WTC11 (cell line): ENCODE measurements at regions not wholly inside any gene's neighbourhood (a gene's known extent, or its start where the extent isn't known, plus 50 kb on each side); places are given as distances from the start of the nearest gene placed in this dataset.

Experiments used
- ATAC-seq: fragments of 200-7000 bp; cut with Tn5 transposase; 2 replicates; pipeline ENCODE4 v1.10.0; 2021; ENCODE audit warnings: mild to moderate bottlenecking, moderate library complexity
- CTCF ChIA-PET: fragments of 300-600 bp; sonication (Branson Sonifier 250); formaldehyde crosslinking; loops from one replicate; lab custom pipeline; 2021; ENCODE audit warnings: antibody characterized with exemption; lab: Charles Lee
- POLR2A ChIA-PET: fragments of 350-600 bp; sonication (Branson Sonifier 250); formaldehyde crosslinking; loops from one replicate; lab custom pipeline; 2021; ENCODE audit warnings: antibody characterized with exemption; lab: Charles Lee
- DNase-seq: peaks from one replicate; pipeline ENCODE4 v3.0.0; 2021; ENCODE audit warnings: low spot score
- H3K27ac Mint-ChIP-seq: 2 replicates; pipeline ENCODE4 v1.8.0; 2021; ENCODE audit warnings: mixed read lengths
- H3K27me3 Mint-ChIP-seq: 2 replicates; pipeline ENCODE4 v1.8.0; 2021; ENCODE audit warnings: low read depth, mild to moderate bottlenecking, moderate library complexity, mixed read lengths
- H3K36me3 Mint-ChIP-seq: 2 replicates; pipeline ENCODE4 v1.8.0; 2021; ENCODE audit warnings: mixed read lengths
- H3K4me1 Mint-ChIP-seq: 2 replicates; pipeline ENCODE4 v1.8.0; 2022; ENCODE audit warnings: mixed read lengths
- H3K4me3 Mint-ChIP-seq: 2 replicates; pipeline ENCODE4 v1.8.0; 2021; ENCODE audit warnings: mild to moderate bottlenecking, moderate library complexity, mixed read lengths
- H3K9me3 Mint-ChIP-seq: 2 replicates; pipeline ENCODE4 v1.8.0; 2021; ENCODE audit warnings: mixed read lengths
- CBFB ChIP-seq: sonication (generic); formaldehyde crosslinking; IDR thresholded peaks from 2 replicates; pipeline ENCODE4 v1.8.1; 2022; ENCODE audit warnings: mild to moderate bottlenecking, low read depth, missing genetic modification reagents
- JUN ChIP-seq: sonication (generic); formaldehyde crosslinking; IDR thresholded peaks from 2 replicates; pipeline ENCODE4 v1.8.0; 2023; ENCODE audit warnings: mild to moderate bottlenecking, missing genetic modification reagents
- NFYB ChIP-seq: sonication (generic); formaldehyde crosslinking; conservative IDR thresholded peaks from 2 replicates; pipeline ENCODE4 v1.8.0; 2022; ENCODE audit warnings: low read depth, missing genetic modification reagents
- PRRX2 ChIP-seq: fragments of 250-450 bp; sonication (Bioruptor Pico); IDR thresholded peaks from 2 replicates; pipeline ENCODE4 v1.8.0; 2021; ENCODE audit warnings: mild to moderate bottlenecking
- SMAD3 ChIP-seq: sonication (generic); formaldehyde crosslinking; IDR thresholded peaks from 2 replicates; pipeline ENCODE4 v1.8.0; 2022; ENCODE audit warnings: missing genetic modification reagents, mild to moderate bottlenecking, borderline replicate concordance
- SOX15 ChIP-seq: fragments of 250-450 bp; sonication (Bioruptor Pico); IDR thresholded peaks from 2 replicates; pipeline ENCODE4 v1.9.0; 2021; ENCODE audit warnings: mild to moderate bottlenecking
- TEAD1 ChIP-seq: sonication (generic); formaldehyde crosslinking; IDR thresholded peaks from 2 replicates; pipeline ENCODE4 v1.8.0; 2022; ENCODE audit warnings: mild to moderate bottlenecking, missing genetic modification reagents
- TP53 ChIP-seq: sonication (generic); formaldehyde crosslinking; IDR thresholded peaks from 2 replicates; pipeline ENCODE4 v1.8.1; 2023; ENCODE audit warnings: mild to moderate bottlenecking, missing genetic modification reagents
- ZNF263 ChIP-seq: sonication (generic); formaldehyde crosslinking; IDR thresholded peaks from 2 replicates; pipeline ENCODE4 v1.8.1; 2022; ENCODE audit warnings: low read depth, mild to moderate bottlenecking, moderate library complexity, missing genetic modification reagents
- TF ChIP-seq, protein P1 (sequence below): fragments of 250-450 bp; sonication (Bioruptor Pico); IDR thresholded peaks from 2 replicates; pipeline ENCODE4 v1.8.0; 2021; ENCODE audit warnings: mild to moderate bottlenecking
- TF ChIP-seq, protein P2 (sequence below): sonication (generic); formaldehyde crosslinking; conservative IDR thresholded peaks from 2 replicates; pipeline ENCODE4 v1.8.1; 2023; ENCODE audit warnings: mild to moderate bottlenecking, low read depth, missing genetic modification reagents, moderate library complexity
- TF ChIP-seq, protein P3 (sequence below): sonication (generic); formaldehyde crosslinking; IDR thresholded peaks from 2 replicates; pipeline ENCODE4 v1.8.0; 2023; ENCODE audit warnings: missing genetic modification reagents, mild to moderate bottlenecking, borderline replicate concordance
- TF ChIP-seq, protein P4 (sequence below): sonication (generic); formaldehyde crosslinking; IDR thresholded peaks from 2 replicates; pipeline ENCODE4 v1.8.1; 2022; ENCODE audit warnings: mild to moderate bottlenecking, missing genetic modification reagents, moderate library complexity, borderline replicate concordance
- TF ChIP-seq, protein P5 (sequence below): fragments of 250-450 bp; sonication (Bioruptor Pico); IDR thresholded peaks from 2 replicates; pipeline ENCODE4 v1.9.0; 2021; ENCODE audit warnings: mild to moderate bottlenecking
- TF ChIP-seq, protein P6 (sequence below): sonication (generic); formaldehyde crosslinking; IDR thresholded peaks from 2 replicates; pipeline ENCODE4 v1.8.1; 2022; ENCODE audit warnings: missing genetic modification reagents, borderline replicate concordance
- TF ChIP-seq, protein P7 (sequence below): fragments of 250-450 bp; sonication (Bioruptor Pico); conservative IDR thresholded peaks from 2 replicates; pipeline ENCODE4 v1.9.0; 2021; ENCODE audit warnings: mild to moderate bottlenecking

DNA sequence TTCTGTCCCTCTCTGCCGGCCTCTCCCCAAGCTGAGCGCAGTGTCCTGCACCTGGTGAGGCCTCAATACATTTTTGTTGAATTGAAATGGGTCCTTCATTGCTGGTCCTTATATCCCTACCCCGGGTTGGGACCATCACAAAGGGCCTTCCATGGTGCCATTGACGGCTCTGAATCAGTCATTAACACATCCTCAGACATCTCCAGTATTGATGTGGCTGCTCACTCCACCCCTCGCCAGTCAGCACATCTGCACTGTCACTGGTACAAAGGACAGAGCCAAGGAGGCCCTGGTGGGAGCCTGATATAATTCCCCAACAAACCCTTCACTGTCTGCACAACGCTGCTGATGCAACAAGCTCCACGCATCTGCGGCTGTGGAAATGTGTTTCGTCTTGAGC lies 191.6 kb upstream of the TOPAZ1 start:
- no peaks in the 10 kb centered on the region; the same call in 1 of the 2 replicates for H3K27me3 Mint-ChIP-seq
- DNase-seq (no peak), ATAC-seq (no peak)
- CTCF ChIA-PET = interaction anchor here (0.7 to 1.5 kb wide), 2 partner anchors 64 to 194 kb away, joined by 3 to 6 read pairs; no protein-coding TSS in a partner anchor
- H3K9me3 Mint-ChIP-seq = 0 out of 2 replicates have a peak, but pooled peaks cover 6% of the 10 kb centered on the region
- peaks cover 25% of the 10 kb centered on the region for H3K4me1 Mint-ChIP-seq
- no peak overlapping the region for H3K27ac Mint-ChIP-seq
- POLR2A ChIA-PET = no interaction called here
- TF ChIP-seq PRRX2 (no peak), CBFB (CRISPR knock-in tag) (no peak), SMAD3 (CRISPR knock-in tag) (no peak), NFYB (CRISPR knock-in tag) (no peak), TEAD1 (no peak), ZNF263 (CRISPR knock-in tag) (no peak), JUN (CRISPR knock-in tag) (no peak), SOX15 (CRISPR knock-in tag) (no peak), TP53 (CRISPR knock-in tag) (no peak)
- TF ChIP-seq, protein P1, sequence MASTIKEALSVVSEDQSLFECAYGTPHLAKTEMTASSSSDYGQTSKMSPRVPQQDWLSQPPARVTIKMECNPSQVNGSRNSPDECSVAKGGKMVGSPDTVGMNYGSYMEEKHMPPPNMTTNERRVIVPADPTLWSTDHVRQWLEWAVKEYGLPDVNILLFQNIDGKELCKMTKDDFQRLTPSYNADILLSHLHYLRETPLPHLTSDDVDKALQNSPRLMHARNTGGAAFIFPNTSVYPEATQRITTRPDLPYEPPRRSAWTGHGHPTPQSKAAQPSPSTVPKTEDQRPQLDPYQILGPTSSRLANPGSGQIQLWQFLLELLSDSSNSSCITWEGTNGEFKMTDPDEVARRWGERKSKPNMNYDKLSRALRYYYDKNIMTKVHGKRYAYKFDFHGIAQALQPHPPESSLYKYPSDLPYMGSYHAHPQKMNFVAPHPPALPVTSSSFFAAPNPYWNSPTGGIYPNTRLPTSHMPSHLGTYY = no peak
- TF ChIP-seq, protein P2, sequence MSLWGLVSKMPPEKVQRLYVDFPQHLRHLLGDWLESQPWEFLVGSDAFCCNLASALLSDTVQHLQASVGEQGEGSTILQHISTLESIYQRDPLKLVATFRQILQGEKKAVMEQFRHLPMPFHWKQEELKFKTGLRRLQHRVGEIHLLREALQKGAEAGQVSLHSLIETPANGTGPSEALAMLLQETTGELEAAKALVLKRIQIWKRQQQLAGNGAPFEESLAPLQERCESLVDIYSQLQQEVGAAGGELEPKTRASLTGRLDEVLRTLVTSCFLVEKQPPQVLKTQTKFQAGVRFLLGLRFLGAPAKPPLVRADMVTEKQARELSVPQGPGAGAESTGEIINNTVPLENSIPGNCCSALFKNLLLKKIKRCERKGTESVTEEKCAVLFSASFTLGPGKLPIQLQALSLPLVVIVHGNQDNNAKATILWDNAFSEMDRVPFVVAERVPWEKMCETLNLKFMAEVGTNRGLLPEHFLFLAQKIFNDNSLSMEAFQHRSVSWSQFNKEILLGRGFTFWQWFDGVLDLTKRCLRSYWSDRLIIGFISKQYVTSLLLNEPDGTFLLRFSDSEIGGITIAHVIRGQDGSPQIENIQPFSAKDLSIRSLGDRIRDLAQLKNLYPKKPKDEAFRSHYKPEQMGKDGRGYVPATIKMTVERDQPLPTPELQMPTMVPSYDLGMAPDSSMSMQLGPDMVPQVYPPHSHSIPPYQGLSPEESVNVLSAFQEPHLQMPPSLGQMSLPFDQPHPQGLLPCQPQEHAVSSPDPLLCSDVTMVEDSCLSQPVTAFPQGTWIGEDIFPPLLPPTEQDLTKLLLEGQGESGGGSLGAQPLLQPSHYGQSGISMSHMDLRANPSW (CRISPR knock-in tag) = no peak
- TF ChIP-seq, protein P3, sequence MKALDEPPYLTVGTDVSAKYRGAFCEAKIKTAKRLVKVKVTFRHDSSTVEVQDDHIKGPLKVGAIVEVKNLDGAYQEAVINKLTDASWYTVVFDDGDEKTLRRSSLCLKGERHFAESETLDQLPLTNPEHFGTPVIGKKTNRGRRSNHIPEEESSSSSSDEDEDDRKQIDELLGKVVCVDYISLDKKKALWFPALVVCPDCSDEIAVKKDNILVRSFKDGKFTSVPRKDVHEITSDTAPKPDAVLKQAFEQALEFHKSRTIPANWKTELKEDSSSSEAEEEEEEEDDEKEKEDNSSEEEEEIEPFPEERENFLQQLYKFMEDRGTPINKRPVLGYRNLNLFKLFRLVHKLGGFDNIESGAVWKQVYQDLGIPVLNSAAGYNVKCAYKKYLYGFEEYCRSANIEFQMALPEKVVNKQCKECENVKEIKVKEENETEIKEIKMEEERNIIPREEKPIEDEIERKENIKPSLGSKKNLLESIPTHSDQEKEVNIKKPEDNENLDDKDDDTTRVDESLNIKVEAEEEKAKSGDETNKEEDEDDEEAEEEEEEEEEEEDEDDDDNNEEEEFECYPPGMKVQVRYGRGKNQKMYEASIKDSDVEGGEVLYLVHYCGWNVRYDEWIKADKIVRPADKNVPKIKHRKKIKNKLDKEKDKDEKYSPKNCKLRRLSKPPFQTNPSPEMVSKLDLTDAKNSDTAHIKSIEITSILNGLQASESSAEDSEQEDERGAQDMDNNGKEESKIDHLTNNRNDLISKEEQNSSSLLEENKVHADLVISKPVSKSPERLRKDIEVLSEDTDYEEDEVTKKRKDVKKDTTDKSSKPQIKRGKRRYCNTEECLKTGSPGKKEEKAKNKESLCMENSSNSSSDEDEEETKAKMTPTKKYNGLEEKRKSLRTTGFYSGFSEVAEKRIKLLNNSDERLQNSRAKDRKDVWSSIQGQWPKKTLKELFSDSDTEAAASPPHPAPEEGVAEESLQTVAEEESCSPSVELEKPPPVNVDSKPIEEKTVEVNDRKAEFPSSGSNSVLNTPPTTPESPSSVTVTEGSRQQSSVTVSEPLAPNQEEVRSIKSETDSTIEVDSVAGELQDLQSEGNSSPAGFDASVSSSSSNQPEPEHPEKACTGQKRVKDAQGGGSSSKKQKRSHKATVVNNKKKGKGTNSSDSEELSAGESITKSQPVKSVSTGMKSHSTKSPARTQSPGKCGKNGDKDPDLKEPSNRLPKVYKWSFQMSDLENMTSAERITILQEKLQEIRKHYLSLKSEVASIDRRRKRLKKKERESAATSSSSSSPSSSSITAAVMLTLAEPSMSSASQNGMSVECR = no peak
- TF ChIP-seq, protein P4, sequence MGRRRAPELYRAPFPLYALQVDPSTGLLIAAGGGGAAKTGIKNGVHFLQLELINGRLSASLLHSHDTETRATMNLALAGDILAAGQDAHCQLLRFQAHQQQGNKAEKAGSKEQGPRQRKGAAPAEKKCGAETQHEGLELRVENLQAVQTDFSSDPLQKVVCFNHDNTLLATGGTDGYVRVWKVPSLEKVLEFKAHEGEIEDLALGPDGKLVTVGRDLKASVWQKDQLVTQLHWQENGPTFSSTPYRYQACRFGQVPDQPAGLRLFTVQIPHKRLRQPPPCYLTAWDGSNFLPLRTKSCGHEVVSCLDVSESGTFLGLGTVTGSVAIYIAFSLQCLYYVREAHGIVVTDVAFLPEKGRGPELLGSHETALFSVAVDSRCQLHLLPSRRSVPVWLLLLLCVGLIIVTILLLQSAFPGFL (CRISPR knock-in tag) = no peak
- TF ChIP-seq, protein P5, sequence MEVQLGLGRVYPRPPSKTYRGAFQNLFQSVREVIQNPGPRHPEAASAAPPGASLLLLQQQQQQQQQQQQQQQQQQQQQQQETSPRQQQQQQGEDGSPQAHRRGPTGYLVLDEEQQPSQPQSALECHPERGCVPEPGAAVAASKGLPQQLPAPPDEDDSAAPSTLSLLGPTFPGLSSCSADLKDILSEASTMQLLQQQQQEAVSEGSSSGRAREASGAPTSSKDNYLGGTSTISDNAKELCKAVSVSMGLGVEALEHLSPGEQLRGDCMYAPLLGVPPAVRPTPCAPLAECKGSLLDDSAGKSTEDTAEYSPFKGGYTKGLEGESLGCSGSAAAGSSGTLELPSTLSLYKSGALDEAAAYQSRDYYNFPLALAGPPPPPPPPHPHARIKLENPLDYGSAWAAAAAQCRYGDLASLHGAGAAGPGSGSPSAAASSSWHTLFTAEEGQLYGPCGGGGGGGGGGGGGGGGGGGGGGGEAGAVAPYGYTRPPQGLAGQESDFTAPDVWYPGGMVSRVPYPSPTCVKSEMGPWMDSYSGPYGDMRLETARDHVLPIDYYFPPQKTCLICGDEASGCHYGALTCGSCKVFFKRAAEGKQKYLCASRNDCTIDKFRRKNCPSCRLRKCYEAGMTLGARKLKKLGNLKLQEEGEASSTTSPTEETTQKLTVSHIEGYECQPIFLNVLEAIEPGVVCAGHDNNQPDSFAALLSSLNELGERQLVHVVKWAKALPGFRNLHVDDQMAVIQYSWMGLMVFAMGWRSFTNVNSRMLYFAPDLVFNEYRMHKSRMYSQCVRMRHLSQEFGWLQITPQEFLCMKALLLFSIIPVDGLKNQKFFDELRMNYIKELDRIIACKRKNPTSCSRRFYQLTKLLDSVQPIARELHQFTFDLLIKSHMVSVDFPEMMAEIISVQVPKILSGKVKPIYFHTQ (CRISPR knock-in tag) = no peak
- TF ChIP-seq, protein P6, sequence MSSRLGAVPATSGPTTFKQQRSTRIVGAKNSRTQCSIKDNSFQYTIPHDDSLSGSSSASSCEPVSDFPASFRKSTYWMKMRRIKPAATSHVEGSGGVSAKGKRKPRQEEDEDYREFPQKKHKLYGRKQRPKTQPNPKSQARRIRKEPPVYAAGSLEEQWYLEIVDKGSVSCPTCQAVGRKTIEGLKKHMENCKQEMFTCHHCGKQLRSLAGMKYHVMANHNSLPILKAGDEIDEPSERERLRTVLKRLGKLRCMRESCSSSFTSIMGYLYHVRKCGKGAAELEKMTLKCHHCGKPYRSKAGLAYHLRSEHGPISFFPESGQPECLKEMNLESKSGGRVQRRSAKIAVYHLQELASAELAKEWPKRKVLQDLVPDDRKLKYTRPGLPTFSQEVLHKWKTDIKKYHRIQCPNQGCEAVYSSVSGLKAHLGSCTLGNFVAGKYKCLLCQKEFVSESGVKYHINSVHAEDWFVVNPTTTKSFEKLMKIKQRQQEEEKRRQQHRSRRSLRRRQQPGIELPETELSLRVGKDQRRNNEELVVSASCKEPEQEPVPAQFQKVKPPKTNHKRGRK (CRISPR knock-in tag) = no peak
- TF ChIP-seq, protein P7, sequence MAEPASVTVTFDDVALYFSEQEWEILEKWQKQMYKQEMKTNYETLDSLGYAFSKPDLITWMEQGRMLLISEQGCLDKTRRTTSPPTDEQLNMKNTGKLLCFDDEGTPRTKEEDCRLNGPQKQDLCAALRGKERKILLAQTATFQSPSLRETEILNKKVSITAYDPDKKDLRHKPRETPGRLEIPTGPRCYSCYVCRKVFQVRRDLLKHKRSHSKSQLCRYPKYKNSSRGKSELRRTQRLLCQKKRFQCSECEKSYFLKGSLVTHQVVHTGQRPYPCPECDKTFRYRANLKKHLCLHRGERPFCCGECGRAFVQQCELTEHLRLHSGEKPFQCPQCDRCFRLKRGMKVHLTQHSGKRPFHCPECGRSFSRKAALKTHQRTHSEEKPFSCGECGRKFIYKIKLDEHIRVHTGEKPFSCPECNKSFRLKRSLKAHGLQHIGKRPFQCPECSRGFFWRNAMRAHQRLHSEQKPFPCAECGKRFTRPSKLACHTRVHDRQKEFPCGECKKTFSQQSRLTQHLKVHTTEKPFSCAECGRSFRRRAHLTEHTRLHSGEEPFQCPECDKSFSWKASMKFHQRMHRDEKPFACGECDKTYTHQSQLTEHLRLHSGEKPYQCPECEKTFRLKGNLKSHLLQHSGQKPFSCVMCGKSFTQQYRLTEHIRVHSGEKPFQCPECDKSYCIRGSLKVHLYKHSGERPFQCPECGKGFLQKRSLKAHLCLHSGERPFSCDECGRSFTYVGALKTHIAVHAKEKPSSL (CRISPR knock-in tag) = no peak
- no peaks in the 10 kb centered on the region for H3K36me3 Mint-ChIP-seq
- H3K4me3 Mint-ChIP-seq = no peak overlapping the region
